Sigmoid colon (tissue), 4 donors: ENCODE measurements at regions not wholly inside any gene's neighbourhood (a gene's known extent, or its start where the extent isn't known, plus 50 kb on each side); places are given as distances from the start of the nearest gene placed in this dataset.

ENCODE experiments used
- CTCF ChIP-seq, 4 experiments: fragments of 450-650 bp in 3 of 4; fragments of 200-600 bp in 1 of 4; IDR thresholded peaks; one replicate each; pipeline ENCODE4 v1.5.1; 2016 to 2019; ENCODE audit warnings: antibody characterized with exemption in 4 of 4, mild to moderate bottlenecking in 3 of 4, moderate library complexity in 2 of 4
- EP300 ChIP-seq, 4 donors: sonication (generic); formaldehyde crosslinking; IDR thresholded peaks; one replicate each; pipeline ENCODE4 v1.6.1; 2017; ENCODE audit warnings: antibody characterized with exemption in 4 of 4
- POLR2A ChIP-seq, 2 donors: fragments of 450-650 bp; IDR thresholded peaks; one replicate each; pipeline ENCODE4 v1.6.1; 2016; ENCODE audit warnings: antibody characterized with exemption in 2 of 2, mild to moderate bottlenecking in 2 of 2, moderate library complexity in 2 of 2
- POLR2AphosphoS5 ChIP-seq, 4 donors: sonication (generic); formaldehyde crosslinking; IDR thresholded peaks; one replicate each; pipeline ENCODE4 v1.6.1; 2017; ENCODE audit warnings: antibody characterized with exemption in 4 of 4

GRCh38 chr2:36172824-36173223 lies 182.8 kb upstream of the CRIM1 start:
- TF ChIP-seq POLR2AphosphoS5 (IDR thresholded peaks at IDR 0.05) = no peak
- TF ChIP-seq CTCF (IDR thresholded peaks at IDR 0.05) = no peak
- no peak for TF ChIP-seq POLR2A (IDR thresholded peaks at IDR 0.05)
- no peak for TF ChIP-seq EP300 (IDR thresholded peaks at IDR 0.05)
